HL-60/S4 treated with phorbol 12-myristate 13-acetate at 8.2 ng/mL for 4 days and 3 days (cell line): ENCODE measurements at regions not wholly inside any gene's neighbourhood (a gene's known extent, or its start where the extent isn't known, plus 50 kb on each side); places are given as distances from the start of the nearest gene placed in this dataset.

Experiments
- in situ Hi-C: fragments of 300-500 bp; cut with MboI; formaldehyde crosslinking; loops from 2 replicates; pipeline ENCODE4 v1.15.0; 2022; ENCODE audit warnings: low sequenced_read_pairs

DNA sequence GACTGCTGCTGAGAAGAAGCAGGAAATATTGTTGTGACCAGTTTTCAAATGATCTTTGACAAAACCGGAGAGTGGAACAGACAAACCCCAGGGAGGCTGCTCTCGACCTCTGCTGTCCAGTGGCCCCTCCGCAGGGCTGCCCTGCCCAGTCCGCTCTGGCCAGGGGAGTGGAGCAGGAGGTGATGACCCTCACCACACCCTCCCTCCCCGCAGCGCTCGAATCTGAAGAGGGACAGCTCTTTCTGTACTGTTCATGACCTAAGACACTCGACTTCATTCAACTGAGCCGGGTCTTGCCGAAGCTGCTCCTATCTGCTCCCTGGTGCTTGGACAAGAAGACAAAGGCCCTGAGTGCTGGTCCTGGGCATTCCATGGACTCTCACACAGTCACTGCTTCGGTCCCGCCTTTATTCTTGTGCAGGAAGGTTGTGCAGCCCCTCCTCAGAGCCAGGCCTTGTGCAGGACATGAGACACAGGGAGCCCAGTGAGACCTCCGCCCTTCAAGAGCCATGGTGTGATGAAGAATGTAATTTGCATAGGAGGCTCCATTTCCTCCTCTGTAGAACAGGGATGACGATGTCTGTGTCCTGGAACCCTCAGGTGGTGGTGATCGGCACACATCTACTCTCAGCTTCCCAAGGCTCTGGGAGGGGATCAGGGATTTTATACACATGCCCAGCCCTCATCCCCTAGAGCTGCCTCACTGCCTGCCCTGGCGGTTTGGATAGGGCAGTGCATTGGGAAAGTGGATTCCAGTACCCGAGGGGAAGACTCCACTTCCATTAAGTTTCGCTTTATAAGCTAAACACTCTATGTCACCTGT, 97.1 kb upstream of the PRR20G start:
- in situ Hi-C loops: no loop called here

- in situ Hi-C loops: no loop called here
Observed at GRCh38 chr3:127383656-127384179, 95.9 kb upstream of the PRR20G start.

DNA sequence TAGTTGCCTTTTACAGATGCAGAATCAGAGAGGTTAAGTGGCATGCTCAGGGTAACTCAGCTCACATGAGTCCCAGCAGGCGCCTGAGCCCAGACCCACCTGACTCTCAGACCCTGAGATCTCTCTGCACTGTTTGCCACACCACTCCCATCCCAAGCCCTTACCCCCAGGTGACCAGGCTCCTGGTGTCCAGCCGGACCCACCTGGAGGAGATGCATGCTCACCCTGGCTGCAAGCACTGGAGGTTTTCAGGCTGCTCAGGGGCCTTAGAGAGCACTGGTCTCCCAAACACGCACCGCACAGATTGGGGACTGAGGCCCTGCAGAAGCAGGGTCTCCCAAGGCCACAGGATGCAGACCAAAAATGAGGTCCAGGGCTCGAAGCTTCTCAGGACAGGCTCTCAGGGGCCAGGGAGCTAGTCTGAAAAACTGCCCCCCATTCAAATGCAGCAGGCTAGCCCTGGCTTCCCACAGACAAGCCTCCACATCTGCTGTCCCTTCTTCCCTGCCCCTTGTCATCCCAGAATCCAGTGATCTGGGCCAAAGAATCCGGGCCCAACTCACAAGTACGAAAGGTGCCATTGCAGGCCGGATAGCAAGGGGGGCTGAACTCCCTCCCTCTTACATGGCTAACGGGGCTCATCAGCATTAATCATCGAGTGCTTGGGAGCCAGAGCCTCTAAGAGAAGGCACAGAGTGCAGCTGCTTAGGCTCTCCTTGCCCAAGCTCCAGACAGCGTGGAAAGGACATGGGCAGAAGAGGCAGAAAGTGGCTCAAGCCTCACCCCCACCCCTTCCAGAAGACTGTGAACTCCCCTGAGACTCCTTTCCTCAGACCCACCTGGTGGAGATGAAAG, 90.2 kb upstream of the PRR20G start:
- in situ Hi-C loops: no loop called here

DNA sequence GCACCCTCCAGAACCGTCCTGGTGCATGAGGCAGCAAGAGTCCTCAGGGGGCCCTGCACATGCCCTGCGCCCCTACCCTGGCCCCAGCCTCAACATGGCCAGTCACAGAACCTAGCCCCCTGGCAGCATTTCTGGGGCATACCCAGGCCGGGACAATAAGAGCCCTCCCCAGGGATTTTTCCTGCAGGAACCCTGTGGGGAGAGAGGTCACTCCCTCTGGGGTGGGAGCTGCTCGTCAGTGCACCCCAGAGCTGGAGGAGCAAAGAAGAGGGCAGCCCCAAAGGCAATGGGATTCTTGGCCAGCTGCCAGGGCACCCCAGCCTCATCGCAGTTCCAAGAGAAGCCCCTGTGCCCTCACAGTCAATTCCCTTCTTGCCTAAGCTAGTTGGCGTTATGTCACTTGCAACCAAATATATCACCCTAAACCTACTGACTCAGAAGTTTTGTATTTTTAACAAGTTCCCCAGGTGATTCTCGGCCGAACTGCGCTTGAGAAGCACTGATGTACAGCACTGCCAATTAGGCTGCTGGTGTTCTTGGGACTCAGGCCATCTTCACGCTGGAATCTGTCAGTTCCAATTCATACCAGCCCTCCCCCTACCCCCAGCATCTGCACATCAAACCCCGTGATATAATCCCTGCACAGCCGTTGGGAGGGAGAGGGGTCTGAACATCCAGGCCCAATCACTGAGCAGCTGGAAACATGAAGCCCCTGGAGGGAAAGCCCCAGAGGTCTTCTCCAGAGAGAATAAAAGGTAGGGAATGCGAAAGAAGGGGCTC, 87.5 kb upstream of the PRR20G start:
- in situ Hi-C loops: no loop called here

- in situ Hi-C loops: no loop called here
Observed at GRCh38 chr3:127374086-127375010, 86.5 kb upstream of the PRR20G start.

- in situ Hi-C loops: no loop called here
Observed at GRCh38 chr3:127373441-127374085, 85.7 kb upstream of the PRR20G start.

GRCh38 chr3:127371846-127372245, 84.0 kb upstream of the PRR20G start:
- in situ Hi-C loops: no loop called here

GRCh38 chr3:127371334-127371733, 83.5 kb upstream of the PRR20G start:
- in situ Hi-C loops: no loop called here

DNA sequence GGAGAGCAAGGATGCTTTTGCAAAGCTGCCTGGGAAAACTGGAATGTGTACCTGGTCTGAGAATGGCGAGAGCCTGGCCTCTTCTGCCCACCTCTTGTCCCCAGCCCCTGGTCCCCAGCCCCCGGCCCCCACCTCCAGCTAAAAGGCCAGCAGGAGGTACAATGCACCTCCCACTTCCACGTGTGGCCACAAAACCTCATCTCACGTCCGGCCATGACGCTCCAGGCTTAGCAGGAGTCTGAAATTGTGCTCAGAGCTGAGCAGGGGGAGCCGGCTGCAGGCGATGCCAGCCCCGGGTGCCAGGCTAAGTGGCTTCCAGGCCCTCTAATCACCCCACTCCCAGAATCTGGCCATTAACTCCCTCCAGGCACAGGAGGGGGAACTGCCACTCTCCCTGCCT, 83.1 kb upstream of the PRR20G start:
- in situ Hi-C loops: no loop called here

GRCh38 chr3:127369356-127369935, 81.6 kb upstream of the PRR20G start:
- in situ Hi-C loops: no loop called here

DNA sequence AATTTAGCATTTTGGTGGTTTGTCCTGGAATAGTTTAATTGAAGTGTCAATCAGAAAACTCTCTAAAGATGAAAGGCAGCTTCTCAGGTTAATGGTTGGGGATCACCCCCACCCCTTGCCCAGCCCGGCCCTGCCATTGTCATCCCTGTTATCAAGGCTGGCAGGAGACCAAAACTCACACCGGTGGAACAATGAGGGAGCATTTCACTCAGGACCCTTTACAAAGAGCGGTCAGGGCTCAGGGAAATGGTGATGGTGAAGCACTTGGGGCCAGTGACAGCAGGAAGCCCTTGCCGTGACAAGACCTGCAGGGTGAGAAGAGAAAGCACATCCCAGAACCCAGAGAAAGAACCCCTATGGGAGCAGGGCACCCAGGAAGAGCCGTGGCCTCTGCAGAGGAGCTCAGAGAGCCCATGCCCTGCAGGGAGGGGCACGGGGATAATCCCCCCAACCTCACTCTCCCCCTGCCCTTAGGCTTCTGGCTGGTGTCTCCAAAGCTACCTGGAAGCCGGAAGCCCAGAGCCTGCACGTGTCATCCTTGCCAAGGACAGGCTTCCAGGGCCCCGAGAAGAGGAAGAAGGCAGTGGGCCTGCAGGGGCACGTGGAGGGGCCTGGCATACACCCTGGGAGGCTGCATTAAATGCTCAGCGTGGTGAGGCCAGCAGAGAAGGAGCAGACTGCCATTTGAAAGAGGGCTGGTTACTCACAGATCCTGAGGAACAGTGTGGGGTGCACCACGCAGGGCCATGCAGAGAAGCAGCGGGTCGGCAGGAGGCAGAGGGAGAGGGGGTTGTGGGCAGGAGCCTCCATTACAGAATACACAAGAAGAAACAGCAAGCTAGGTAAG, 80.6 kb upstream of the PRR20G start:
- in situ Hi-C loops: no loop called here

DNA sequence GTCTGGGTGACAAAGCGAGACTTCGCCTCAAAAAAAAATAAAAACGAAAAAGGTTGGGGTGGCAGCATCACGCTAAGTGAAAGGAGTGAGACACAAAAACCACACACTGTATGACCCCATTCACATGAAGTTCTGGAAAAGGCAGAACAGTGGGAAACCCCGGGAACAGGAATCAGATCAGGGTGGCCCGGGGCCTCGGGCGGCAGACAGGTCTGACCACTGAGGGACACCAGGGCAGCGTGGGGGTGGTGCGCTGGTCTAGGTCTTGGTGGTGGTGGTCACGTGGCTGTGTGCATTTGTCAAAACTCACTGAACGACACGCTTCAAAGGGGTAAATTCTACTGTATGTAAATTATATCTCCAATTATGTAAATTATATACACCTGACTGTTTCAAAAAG, 79.7 kb upstream of the PRR20G start:
- in situ Hi-C loops: no loop called here

GRCh38 chr3:127366383-127366782, 78.5 kb upstream of the PRR20G start:
- in situ Hi-C loops: no loop called here

- in situ Hi-C loops: no loop called here
Observed at GRCh38 chr3:127365163-127365798, 77.4 kb upstream of the PRR20G start.

DNA sequence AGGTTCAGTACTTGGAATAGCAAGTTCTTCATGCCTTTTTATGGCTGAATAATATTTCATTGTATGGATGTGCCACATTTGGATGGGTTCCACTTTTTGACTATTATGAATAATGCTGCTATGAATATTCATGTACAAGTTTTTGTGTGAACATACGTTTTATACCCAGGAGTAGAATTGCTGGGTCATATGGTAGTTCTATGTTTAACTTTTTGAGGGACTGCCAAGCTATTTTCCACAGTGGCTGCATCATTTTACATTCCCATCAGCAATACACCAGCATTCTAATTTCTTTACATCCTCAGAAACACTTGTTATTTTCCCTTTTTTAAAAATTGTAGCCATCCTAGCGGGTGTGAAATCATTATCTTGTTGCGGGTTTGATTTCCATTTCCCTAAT, 76.0 kb upstream of the PRR20G start:
- in situ Hi-C loops: no loop called here

GRCh38 chr3:127363171-127363570, 75.3 kb upstream of the PRR20G start:
- in situ Hi-C loops: no loop called here

DNA sequence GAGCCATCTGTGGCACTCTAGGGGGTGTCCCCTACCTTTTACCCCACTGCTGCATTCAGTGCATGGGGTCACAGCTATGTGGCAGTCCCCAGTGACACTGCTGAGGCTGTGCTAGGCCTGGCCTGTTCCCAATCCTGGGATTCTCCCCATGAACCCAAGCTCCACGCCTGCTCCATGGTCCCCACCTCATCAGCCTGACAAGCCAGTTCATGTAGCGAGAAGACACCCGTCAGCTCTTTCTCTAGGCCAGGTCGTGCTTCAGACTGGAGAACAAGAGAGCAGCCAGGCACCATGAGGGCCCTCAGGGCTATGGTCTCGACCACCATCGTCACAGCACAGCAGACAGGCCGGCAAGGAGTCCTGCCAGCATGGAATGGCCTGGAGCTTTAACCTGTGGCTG, 72.8 kb upstream of the PRR20G start:
- in situ Hi-C loops: no loop called here

- in situ Hi-C loops: no loop called here
Observed at GRCh38 chr3:127358641-127359040, 70.8 kb upstream of the PRR20G start.
